Heart left ventricle (tissue), 13 donors: ENCODE measurements at regions not wholly inside any gene's neighbourhood (a gene's known extent, or its start where the extent isn't known, plus 50 kb on each side); places are given as distances from the start of the nearest gene placed in this dataset.

ENCODE experiments used
- CTCF ChIP-seq, 12 donors: fragments of 200-600 bp; sonication (generic) in 4 of 12; IDR thresholded peaks; one replicate each; pipeline versions ENCODE4 v1.5.0 to v1.8.0; 2018 to 2022; ENCODE audit warnings: antibody characterized with exemption in 12 of 12, mild to moderate bottlenecking in 5 of 12
- POLR2A ChIP-seq, 2 donors: fragments of 450-650 bp; IDR thresholded peaks; one replicate each; pipeline ENCODE4 v1.6.1; 2017; ENCODE audit warnings: antibody characterized with exemption in 2 of 2, mild to moderate bottlenecking in 2 of 2, moderate library complexity in 2 of 2
- donor health status: ischemic (EF 13 %, LVEDD 7.1; RV severe dilation, severe dysfunction).
- donor health status: DM: no; HTN: yes; CAD: no.
- donor health status: DM: no; HTN: no; CAD: no.
- donor health status: ischemic (EF 25% LVEDD 6.9; RV normal size, moderate dysfunction).
- donor health status: ischemic (EF 25% LVEDD 5.7; RV mildly dilated, moderate dysfunction).
- donor health status: ischemic (EF 35%, LVEDD 5.7; RV mildly dilated, moderate dysfunction).
- donor health status: nonischemic (EF 11% LVEDD 7.7; RV severe dilation, severe dysfunction).
- donor health status: DM: yes; HTN: yes; CAD: no.
- donor health status: PGD.
- donor health status: ischemic (EF 29% LVEDD 5.4; RV normal size, mild dysfunction).
- donor health status: nonischemic (EF 23%, LVEDD 6.1; RV moderate dilation, normal function).

- no peak for TF ChIP-seq CTCF (IDR thresholded peaks at IDR 0.05)
- TF ChIP-seq POLR2A (IDR thresholded peaks at IDR 0.05), result no peak
These were observed 313.8 kb downstream of the COL12A1 start for GRCh38 chr6:74892091-74892490.
